C4-2B (cell line): ENCODE measurements at regions not wholly inside any gene's neighbourhood (a gene's known extent, or its start where the extent isn't known, plus 50 kb on each side); places are given as distances from the start of the nearest gene placed in this dataset.

Experiments
- CTCF ChIP-seq: fragments of 450-650 bp; conservative IDR thresholded peaks from 2 replicates; pipeline ENCODE4 v1.5.1; 2017; ENCODE audit warnings: mild to moderate bottlenecking
- ZFX ChIP-seq: fragments of 450-650 bp; IDR thresholded peaks from 2 replicates; pipeline ENCODE4 v1.6.1; 2017

DNA sequence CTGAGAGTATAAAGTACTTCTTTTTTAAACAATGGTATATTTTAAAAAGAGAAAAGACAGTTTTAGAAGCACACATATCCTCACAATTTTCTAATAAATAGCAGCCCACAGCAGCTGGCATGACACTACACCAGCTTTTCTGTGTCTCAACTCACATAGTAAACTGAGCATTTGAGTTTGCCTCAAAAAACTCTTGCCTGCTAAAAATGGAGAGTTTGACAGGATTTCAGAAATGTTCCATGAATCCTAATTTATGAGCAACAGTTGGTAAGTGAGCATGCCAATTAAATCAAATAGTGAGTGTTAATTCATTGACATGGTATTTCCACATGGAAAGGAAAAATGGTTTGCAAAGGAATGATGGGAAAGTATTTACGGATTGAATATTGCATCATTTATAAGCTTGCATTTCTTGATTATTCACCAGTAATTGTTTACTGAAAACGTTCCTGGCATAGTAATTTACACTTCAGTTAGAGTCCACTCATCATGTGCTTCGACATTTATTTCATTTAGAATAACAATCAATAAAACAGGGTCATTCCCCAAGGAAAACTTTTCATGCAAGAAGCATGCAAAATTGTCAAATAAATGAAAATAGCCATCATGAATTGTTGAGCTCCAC, 323.0 kb downstream of the EFNB2 start:
- no peak for TF ChIP-seq CTCF
- TF ChIP-seq ZFX, result no peak
